OCI-LY1 (cell line): ENCODE measurements at regions not wholly inside any gene's neighbourhood (a gene's known extent, or its start where the extent isn't known, plus 50 kb on each side); places are given as distances from the start of the nearest gene placed in this dataset.

Source experiments
- H2AFZ ChIP-seq: fragments of 200-600 bp; sonication (generic), shearing (Covaris generic); 2 replicates; pipeline ENCODE4 v1.6.0; 2014; ENCODE audit warnings: antibody characterized with exemption, mild to moderate bottlenecking, low read length
- H3F3A ChIP-seq: fragments of 200-600 bp; sonication (generic), shearing (Covaris generic); 2 replicates; pipeline ENCODE4 v1.6.0; 2014; ENCODE audit warnings: mild to moderate bottlenecking, antibody characterized with exemption, low read length, moderate library complexity; ENCODE audit not compliant: insufficient read depth
- H3K27ac ChIP-seq: fragments of 200-600 bp; sonication (generic); 2 replicates; pipeline ENCODE4 v1.5.1; 2014; ENCODE audit warnings: low read length, mixed run types, mild to moderate bottlenecking, low read depth; ENCODE audit not compliant: poor library complexity, severe bottlenecking
- H3K27me3 ChIP-seq: fragments of 200-600 bp; sonication (generic); 2 replicates; pipeline ENCODE4 v1.6.0; 2014; ENCODE audit warnings: antibody characterized with exemption, mild to moderate bottlenecking, low read length, moderate library complexity; ENCODE audit not compliant: insufficient read depth
- H3K36me3 ChIP-seq: fragments of 200-600 bp; sonication (generic); 2 replicates; pipeline ENCODE4 v1.6.1; 2014; ENCODE audit warnings: mild to moderate bottlenecking, antibody characterized with exemption, low read length, moderate library complexity, mixed read lengths; ENCODE audit not compliant: insufficient read depth
- H3K4me1 ChIP-seq: fragments of 200-600 bp; sonication (generic); 2 replicates; pipeline ENCODE4 v1.5.1; 2014; ENCODE audit warnings: mild to moderate bottlenecking, low read length, moderate library complexity; ENCODE audit not compliant: insufficient read depth, severe bottlenecking
- H3K4me2 ChIP-seq: fragments of 200-600 bp; sonication (generic), shearing (Covaris generic); 2 replicates; pipeline ENCODE4 v1.6.1; 2014; ENCODE audit warnings: low read length
- H3K4me3 ChIP-seq: fragments of 200-600 bp; sonication (generic); 2 replicates; pipeline ENCODE4 v1.5.1; 2014; ENCODE audit warnings: low read length, low read depth, mild to moderate bottlenecking, mixed read lengths; ENCODE audit not compliant: poor library complexity, severe bottlenecking
- H3K79me2 ChIP-seq: fragments of 200-600 bp; shearing (Covaris generic); 2 replicates; pipeline ENCODE4 v1.6.1; 2016; ENCODE audit warnings: mixed run types, low read length, mixed read lengths; ENCODE audit not compliant: insufficient read depth
- H3K9ac ChIP-seq: fragments of 200-600 bp; sonication (generic), shearing (Covaris generic); 2 replicates; pipeline ENCODE4 v1.6.1; 2014; ENCODE audit warnings: mild to moderate bottlenecking, low read length, mixed read lengths
- H3K9me2 ChIP-seq: fragments of 200-600 bp; sonication (generic), shearing (Covaris generic); 2 replicates; pipeline ENCODE4 v1.6.1; 2014; ENCODE audit warnings: low read depth, mild to moderate bottlenecking, low read length, mixed read lengths
- H3K9me3 ChIP-seq: fragments of 200-600 bp; shearing (Covaris generic); 2 replicates; pipeline ENCODE4 v1.6.1; 2014; ENCODE audit warnings: low read length, mixed read lengths
- H4K20me1 ChIP-seq: fragments of 200-600 bp; sonication (generic), shearing (Covaris generic); 2 replicates; pipeline ENCODE4 v1.6.0; 2016; ENCODE audit warnings: mild to moderate bottlenecking, low read length; ENCODE audit not compliant: insufficient read depth
- EZH2 ChIP-seq: fragments of 200-600 bp; sonication (generic), shearing (Covaris generic); IDR thresholded peaks from 2 replicates; pipeline ENCODE4 v1.8.0; 2017; ENCODE audit warnings: borderline replicate concordance, mixed run types, mild to moderate bottlenecking, antibody characterized with exemption, low read length, moderate library complexity, mixed read lengths
- TF ChIP-seq, protein P1 (sequence below): fragments of 200-600 bp; sonication (generic), shearing (Covaris generic); IDR thresholded peaks from 2 replicates; pipeline ENCODE4 v1.5.1; 2017; ENCODE audit warnings: mild to moderate bottlenecking, antibody characterized with exemption, low read length, moderate library complexity, mixed read lengths

- H3K4me2 ChIP-seq = peak overlapping the region; percentile 55; the same call in 1 of the 2 replicates
- peaks cover 9% of the 10 kb centered on the region for H3K9me3 ChIP-seq
- H2AFZ ChIP-seq = no peak overlapping the region
- no peak for TF ChIP-seq EZH2
- TF ChIP-seq, protein P1, sequence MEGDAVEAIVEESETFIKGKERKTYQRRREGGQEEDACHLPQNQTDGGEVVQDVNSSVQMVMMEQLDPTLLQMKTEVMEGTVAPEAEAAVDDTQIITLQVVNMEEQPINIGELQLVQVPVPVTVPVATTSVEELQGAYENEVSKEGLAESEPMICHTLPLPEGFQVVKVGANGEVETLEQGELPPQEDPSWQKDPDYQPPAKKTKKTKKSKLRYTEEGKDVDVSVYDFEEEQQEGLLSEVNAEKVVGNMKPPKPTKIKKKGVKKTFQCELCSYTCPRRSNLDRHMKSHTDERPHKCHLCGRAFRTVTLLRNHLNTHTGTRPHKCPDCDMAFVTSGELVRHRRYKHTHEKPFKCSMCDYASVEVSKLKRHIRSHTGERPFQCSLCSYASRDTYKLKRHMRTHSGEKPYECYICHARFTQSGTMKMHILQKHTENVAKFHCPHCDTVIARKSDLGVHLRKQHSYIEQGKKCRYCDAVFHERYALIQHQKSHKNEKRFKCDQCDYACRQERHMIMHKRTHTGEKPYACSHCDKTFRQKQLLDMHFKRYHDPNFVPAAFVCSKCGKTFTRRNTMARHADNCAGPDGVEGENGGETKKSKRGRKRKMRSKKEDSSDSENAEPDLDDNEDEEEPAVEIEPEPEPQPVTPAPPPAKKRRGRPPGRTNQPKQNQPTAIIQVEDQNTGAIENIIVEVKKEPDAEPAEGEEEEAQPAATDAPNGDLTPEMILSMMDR = peak; percentile 16; the same call in 1 of the 2 replicates
- H4K20me1 ChIP-seq = no peaks in the 10 kb centered on the region
- no peaks in the 10 kb centered on the region for H3K27me3 ChIP-seq
- no peaks in the 10 kb centered on the region for H3K9me2 ChIP-seq
- H3K36me3 ChIP-seq = peaks cover 13% of the 10 kb centered on the region
- H3K4me3 ChIP-seq = no peak overlapping the region
- peak overlapping the region; percentile 50; the same call in 1 of the 2 replicates for H3K9ac ChIP-seq
- H3K4me1 ChIP-seq = peaks cover 68% of the 10 kb centered on the region
- H3F3A ChIP-seq = peaks cover 5% of the 10 kb centered on the region; the same call in 1 of the 2 replicates
- H3K79me2 ChIP-seq = no peaks in the 10 kb centered on the region
- peak overlapping the region; percentile 97 for H3K27ac ChIP-seq
Measured at GRCh38 chr2:8529706-8530277, 152.1 kb upstream of the ID2 start.

DNA sequence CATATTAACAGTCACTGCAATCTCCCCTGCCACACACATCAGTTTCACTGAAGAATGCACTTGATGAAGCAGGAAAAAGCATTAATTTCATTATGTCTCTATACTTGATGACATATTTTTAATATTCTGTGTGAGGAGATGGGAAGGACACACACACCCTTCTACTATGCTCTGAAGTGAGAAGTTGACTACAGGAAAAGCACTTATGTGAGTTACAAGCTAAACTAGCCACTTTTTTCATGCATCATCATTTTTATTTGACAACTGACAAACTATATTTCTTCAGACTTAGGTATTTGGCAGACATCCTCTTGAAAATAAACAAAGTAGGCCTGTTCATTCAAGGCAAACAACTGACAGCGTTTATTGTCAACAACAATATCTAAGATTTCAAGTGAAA is 150.4 kb upstream of the ID2 start:
- no peak overlapping the region for H3K4me3 ChIP-seq
- no peaks in the 10 kb centered on the region for H3K9me2 ChIP-seq
- peaks cover 68% of the 10 kb centered on the region for H3K4me1 ChIP-seq
- no peaks in the 10 kb centered on the region; the same call in 1 of the 2 replicates for H3F3A ChIP-seq
- H3K9ac ChIP-seq = no peak overlapping the region
- H3K79me2 ChIP-seq = no peaks in the 10 kb centered on the region
- peaks cover 9% of the 10 kb centered on the region for H3K9me3 ChIP-seq
- TF ChIP-seq, protein P1 = no peak
- TF ChIP-seq EZH2 = no peak
- no peak overlapping the region for H3K4me2 ChIP-seq
- H3K36me3 ChIP-seq = peaks cover 13% of the 10 kb centered on the region
- H3K27ac ChIP-seq = peak overlapping the region; percentile 97
- H4K20me1 ChIP-seq = no peaks in the 10 kb centered on the region
- H3K27me3 ChIP-seq = no peaks in the 10 kb centered on the region
- H2AFZ ChIP-seq = no peak overlapping the region

- no peaks in the 10 kb centered on the region for H3K9me2 ChIP-seq
- H3K9me3 ChIP-seq = peaks cover 9% of the 10 kb centered on the region
- H2AFZ ChIP-seq = no peak overlapping the region
- H3K4me2 ChIP-seq = no peak overlapping the region
- H3K9ac ChIP-seq = no peak overlapping the region
- peaks cover 68% of the 10 kb centered on the region for H3K4me1 ChIP-seq
- TF ChIP-seq, protein P1 = no peak
- TF ChIP-seq EZH2 = no peak
- peak overlapping the region; percentile 1 for H3K27ac ChIP-seq
- no peaks in the 10 kb centered on the region for H3K27me3 ChIP-seq
- no peak overlapping the region for H3K4me3 ChIP-seq
- H4K20me1 ChIP-seq = no peaks in the 10 kb centered on the region
- no peaks in the 10 kb centered on the region; the same call in 1 of the 2 replicates for H3F3A ChIP-seq
- peaks cover 13% of the 10 kb centered on the region for H3K36me3 ChIP-seq
- H3K79me2 ChIP-seq = no peaks in the 10 kb centered on the region
Measured at GRCh38 chr2:8532438-8532837, 149.4 kb upstream of the ID2 start.
